SKM-1 (cell line): ENCODE measurements at regions not wholly inside any gene's neighbourhood (a gene's known extent, or its start where the extent isn't known, plus 50 kb on each side); places are given as distances from the start of the nearest gene placed in this dataset.
"Not testable (repeated sequence)": the region's sequence is repeated elsewhere in the genome, so short reads cannot be mapped to it uniquely, and the experiment has no call there.

Experiments
- DNase-seq: peaks from one replicate; lab custom pipeline; 2025; ENCODE audit not compliant: unreplicated experiment; lab: John Stamatoyannopoulos, UW

- DNase-seq, result no peak
These were observed 632.6 kb upstream of the INTU start for GRCh38 chr4:127000110-127000509.

DNA sequence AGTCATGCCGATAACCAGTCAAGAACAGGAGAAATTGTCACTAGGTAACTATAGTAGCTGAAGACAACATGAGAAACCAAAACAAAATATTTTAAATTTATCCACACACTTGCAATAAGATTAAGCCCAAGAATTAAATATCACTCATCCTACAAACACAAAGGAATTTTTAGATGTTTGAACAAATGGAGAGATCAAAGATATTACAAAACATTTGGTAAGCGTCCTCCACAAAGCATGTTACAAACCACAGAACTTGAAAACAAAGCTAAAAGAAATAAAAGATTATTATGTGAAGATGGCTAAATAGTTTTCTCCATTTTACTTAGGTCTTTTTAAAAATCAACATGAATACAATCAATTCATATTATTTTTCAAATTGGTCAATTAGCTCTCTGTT, 631.9 kb upstream of the INTU start:
- DNase-seq, result no peak

DNA sequence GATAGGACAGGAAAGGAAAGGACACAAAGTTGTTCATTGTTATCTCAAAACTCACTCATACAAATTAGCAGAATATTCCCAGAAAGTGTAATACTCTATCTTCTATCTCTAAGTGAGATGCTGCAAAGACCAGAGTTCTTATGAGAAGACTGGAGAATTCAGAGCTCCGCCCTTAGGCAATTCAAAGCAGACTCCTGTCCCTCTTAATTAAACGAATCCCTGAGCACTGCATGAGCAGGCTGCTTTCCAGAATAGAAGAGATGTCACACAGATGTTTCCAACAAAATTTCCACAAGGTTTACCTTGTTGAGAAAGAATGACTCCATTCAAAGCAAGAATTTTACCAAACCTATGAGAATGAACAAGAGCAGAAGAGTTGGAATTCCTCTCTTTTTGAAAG, 630.8 kb upstream of the INTU start:
- DNase-seq, result no peak

- DNase-seq, result no peak
These were observed 626.3 kb upstream of the INTU start for GRCh38 chr4:127006446-127006877.

GRCh38 chr4:127007305-127007704, 625.5 kb upstream of the INTU start:
- no peak for DNase-seq

GRCh38 chr4:127012549-127012948, 620.2 kb upstream of the INTU start:
- DNase-seq, result no peak

GRCh38 chr4:127015667-127016117, 617.1 kb upstream of the INTU start:
- no peak for DNase-seq

GRCh38 chr4:127018381-127018780, 614.4 kb upstream of the INTU start:
- DNase-seq, result no peak

DNA sequence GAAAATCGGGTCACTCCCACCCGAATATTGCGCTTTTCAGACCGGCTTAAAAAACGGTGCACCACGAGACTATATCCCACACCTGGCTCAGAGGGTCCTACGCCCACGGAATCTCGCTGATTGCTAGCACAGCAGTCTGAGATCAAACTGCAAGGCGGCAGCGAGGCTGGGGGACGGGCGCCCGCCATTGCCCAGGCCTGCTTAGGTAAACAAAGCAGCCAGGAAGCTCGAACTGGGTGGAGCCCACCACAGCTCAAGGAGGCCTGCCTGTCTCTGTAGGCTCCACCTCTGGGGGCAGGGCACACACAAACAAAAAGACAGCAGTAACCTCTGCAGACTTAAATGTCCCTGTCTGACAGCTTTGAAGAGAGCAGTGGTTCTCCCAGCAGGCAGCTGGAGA, 611.9 kb upstream of the INTU start:
- DNase-seq, result not testable (repeated sequence)

GRCh38 chr4:127036296-127036695, 596.5 kb upstream of the INTU start:
- no peak for DNase-seq

DNA sequence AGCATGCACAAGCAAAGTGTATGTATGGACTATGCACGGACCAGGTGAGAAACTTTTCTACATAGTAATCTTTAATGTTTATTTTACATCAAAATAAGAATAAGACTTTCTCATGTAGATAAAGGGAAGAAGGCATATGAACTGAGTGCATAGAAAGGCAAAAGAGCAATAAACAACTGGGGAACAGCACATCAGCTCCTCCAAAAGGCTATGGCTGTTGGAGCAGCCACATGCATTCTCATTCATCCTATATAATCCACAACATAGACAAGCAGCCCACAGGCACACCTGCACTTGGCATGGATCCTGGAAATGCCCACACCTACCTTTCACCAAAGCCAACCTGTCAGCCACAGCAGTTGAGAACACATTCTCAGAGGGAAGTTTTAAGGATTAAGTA, 586.9 kb upstream of the INTU start:
- DNase-seq, result no peak

DNA sequence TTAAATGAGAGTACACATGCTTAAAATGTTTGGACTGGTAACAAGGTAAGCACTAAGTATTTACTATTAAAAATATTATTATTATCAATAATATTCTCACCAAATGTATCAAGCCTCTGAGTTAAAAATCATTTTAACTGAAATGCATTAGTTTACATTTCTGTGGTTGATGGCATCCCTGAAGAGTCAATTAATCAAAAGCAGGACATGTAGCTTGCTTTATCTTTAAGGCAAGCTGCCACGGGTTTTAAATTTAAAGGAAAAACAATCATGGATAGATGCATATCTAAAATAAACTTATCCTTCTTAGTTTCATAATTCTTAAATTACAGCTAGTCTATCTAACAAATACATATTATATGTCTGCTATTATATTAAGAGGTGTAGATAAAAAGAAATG, 584.8 kb upstream of the INTU start:
- DNase-seq, result no peak

DNA sequence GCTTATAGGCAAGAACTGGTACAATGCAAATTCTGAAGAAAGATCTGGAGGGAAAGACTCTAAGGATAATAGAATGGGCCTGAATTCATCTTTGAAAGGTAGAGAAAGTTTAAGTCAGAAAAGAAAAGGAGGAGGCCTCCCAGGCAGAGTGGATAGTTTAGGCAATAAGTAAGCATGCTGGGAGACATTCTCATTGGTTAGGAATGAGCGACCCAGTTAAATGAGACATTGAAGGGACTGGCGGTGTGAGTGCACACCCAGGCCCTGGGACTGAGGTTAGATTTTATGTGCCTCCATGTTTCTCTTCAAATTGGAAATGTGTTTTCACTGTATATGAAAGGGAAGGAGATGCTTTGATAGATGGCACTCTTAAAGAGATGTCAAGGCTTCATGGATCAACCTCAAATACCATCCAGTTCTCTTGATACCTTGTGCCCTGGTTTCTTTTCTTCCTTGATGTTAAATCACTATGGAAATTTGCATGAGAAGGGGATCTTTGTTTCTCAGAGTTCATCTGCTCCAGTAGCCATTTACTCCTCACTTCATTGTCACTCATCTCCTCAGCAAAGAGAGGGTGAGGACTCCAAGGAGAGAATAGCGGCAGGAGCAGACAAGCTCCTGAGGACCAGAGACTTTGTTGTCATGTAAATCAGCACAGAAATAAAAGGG, 584.2 kb upstream of the INTU start:
- no peak for DNase-seq

GRCh38 chr4:127049526-127049925, 583.2 kb upstream of the INTU start:
- DNase-seq, result no peak

GRCh38 chr4:127052742-127053141, 580.0 kb upstream of the INTU start:
- no peak for DNase-seq

DNA sequence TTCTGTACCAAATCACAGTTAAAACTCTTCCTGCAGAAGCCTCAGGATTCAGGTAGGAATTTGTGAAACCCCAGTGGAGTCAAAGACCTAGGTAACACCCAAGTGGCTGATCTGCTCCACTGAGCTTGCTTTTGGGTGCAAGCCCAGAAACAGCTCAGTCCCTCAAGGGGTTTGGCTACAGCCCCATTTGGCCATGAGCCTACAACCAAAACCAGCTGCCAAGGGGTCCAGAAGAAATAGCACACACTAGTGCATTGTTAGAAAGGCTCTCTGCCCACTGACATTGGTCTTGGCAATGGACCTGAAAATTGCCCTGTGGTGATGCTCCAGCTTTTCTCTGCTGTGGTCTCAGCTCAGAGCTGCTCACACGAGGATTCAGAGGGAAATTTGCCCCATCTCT, 577.4 kb upstream of the INTU start:
- DNase-seq, result no peak

GRCh38 chr4:127069675-127070074, 563.1 kb upstream of the INTU start:
- DNase-seq, result no peak

DNA sequence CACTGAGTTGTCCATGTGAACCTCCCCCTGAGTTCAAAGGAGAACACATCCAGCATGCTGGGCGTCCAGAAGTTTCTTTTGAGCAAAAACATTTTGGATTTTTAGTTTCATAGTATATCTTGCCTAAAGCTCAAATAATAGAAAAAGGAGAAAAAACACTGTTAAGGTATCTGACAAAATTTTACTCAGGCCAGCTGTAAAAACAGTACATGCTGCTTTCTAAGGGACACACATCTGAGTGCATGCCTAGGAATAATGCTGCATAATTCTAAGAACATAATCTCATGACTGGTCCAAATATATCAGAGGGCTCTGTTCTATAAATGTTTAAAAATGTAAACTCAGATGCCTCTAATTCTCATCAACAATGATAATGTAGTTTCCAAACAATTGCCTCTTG, 561.3 kb upstream of the INTU start:
- DNase-seq, result no peak

- no peak for DNase-seq
These were observed 552.6 kb upstream of the INTU start for GRCh38 chr4:127080141-127080540.

GRCh38 chr4:127081041-127081440, 551.7 kb upstream of the INTU start:
- DNase-seq, result no peak

DNA sequence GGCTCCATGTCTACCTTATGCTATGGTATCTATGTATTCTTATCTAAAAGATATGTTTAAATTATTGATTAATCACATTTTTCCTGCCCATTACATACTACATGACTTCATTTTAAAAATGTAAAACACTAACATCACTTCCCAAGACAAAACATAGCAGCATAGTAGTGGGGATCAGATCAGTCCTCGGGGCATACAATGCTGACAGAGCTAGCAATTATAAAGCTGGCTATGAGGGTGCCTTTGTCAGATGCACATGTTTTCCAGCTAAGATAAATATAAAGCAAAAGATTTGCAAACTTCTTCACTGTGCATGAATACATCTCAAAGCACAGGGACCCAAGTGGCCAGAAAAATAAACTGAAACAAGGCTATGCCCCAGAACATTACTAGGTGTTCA, 549.8 kb upstream of the INTU start:
- DNase-seq, result no peak

- no peak for DNase-seq
These were observed 548.1 kb upstream of the INTU start for GRCh38 chr4:127084666-127085065.

DNA sequence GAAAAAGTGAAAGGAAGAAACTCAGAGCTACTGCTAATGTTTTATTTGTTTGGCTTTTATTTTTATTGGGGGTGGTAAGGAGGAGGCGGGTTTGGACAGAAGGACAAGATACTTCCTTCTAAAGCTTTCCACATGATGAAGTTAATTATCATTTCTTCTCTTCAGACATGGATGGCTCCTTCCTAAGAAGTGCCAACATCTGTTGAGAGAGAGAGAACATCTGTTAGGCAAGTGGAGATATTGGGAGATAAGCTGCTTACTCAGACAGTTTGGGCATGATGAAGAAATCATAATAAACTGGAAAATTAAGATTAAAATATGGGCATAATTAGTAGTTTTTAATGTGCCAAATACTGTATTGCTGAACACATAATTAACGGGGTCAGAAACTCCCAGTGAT, 535.7 kb upstream of the INTU start:
- no peak for DNase-seq
